ENCODE measurements at regions not wholly inside any gene's neighbourhood (a gene's known extent, or its start where the extent isn't known, plus 50 kb on each side); places are given as distances from the start of the nearest gene placed in this dataset.

DNA sequence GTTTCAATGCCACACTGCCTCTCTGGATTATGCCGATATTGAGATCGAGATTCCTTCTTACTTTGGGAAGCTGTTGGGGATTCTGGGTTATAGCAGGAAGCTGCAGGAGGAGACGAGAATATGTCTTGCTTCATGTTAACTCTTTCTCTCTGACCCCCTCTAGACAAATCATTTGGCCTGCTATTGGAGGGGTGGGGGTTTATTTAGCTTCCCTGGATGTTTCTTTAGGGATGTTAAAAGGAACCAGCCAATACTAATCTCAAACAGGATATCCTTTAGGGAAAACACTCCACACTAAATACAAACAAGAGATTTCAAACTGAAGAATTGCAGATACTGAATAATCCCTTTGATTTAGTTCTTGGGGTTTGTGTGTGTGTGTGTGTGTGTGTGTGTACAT, 102.6 kb downstream of the TMEM100 start:
- TF ChIP-seq, protein P1, sequence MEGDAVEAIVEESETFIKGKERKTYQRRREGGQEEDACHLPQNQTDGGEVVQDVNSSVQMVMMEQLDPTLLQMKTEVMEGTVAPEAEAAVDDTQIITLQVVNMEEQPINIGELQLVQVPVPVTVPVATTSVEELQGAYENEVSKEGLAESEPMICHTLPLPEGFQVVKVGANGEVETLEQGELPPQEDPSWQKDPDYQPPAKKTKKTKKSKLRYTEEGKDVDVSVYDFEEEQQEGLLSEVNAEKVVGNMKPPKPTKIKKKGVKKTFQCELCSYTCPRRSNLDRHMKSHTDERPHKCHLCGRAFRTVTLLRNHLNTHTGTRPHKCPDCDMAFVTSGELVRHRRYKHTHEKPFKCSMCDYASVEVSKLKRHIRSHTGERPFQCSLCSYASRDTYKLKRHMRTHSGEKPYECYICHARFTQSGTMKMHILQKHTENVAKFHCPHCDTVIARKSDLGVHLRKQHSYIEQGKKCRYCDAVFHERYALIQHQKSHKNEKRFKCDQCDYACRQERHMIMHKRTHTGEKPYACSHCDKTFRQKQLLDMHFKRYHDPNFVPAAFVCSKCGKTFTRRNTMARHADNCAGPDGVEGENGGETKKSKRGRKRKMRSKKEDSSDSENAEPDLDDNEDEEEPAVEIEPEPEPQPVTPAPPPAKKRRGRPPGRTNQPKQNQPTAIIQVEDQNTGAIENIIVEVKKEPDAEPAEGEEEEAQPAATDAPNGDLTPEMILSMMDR (IDR thresholded peaks at IDR 0.05): no peak
- Mint-ChIP-seq H3K27ac (no peak overlapping the region), H3K27me3 (peaks cover 31% of the 10 kb centered on the region), H3K36me3 (ENCODE audit: low read depth) (no peaks in the 10 kb centered on the region), H3K4me3 (no peak overlapping the region), H3K4me1 (ENCODE audit: low read depth) (no peaks in the 10 kb centered on the region), H3K9me3 (no peaks in the 10 kb centered on the region)
- intact Hi-C loops (cut with micrococcal nuclease): no loop called here
- DNase-seq (no peak), ATAC-seq (no peak)
- CTCF ChIA-PET: interaction anchor here (1.1 to 3.1 kb wide), 2 partner anchors 18 to 93 kb away, joined by 4 to 8 read pairs; no protein-coding TSS in a partner anchor
- POLR2A ChIA-PET: no interaction called here

DNA sequence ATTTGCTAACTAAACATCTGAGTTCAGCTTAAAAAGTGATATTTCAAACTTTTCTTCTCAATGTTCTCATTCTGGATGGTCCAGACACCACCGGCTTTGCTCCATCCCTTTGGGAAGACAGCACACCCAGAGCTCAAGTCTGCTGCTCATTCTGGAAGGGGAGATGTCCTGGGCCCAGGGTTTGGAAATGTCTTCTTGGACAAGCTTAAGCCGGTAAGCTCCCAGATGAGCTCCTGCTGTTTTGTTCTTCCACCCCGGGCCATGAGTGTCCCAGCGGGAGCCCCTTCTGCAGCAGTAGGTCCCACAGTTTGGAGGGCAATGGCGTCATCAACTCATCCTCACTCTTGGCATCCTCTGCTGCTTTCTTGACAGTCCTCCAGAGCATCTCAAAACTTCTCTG, 105.2 kb downstream of the TMEM100 start:
- intact Hi-C loops (cut with micrococcal nuclease): no loop called here
- Mint-ChIP-seq H3K4me3 (no peak overlapping the region), H3K4me1 (ENCODE audit: low read depth) (no peaks in the 10 kb centered on the region), H3K36me3 (ENCODE audit: low read depth) (no peaks in the 10 kb centered on the region), H3K9me3 (no peaks in the 10 kb centered on the region), H3K27me3 (peaks cover 17% of the 10 kb centered on the region), H3K27ac (no peak overlapping the region)
- ChIA-PET POLR2A (no interaction called here), CTCF (interaction anchor here (1.6 kb wide), 1 partner anchor 11 kb away, joined by 3 read pairs; no protein-coding TSS in a partner anchor)
- no peak for ATAC-seq
- no peak for DNase-seq
- TF ChIP-seq, protein P1 (IDR thresholded peaks at IDR 0.05): no peak

DNA sequence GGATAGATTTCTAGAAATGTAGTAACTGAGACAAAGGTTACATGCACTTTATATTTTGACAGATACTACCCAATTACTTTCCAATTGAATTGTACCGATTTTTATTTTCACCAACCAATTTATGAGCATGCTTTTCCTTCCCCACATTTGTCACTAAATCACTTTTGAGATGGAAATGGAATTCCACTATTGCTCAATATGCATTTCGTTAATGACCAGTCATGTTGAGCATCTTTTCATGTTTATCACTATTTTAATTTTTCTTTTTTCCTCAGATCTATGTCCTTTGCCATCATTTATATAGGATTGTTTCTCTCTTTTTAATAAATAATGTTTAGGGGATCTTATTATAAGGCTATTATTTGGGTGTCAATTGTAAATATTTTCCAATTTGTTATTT, 102.8 kb upstream of the SMIM36 start:
- ChIA-PET CTCF (interaction anchor here (1.3 kb wide), 1 partner anchor 12 kb away, joined by 4 read pairs; no protein-coding TSS in a partner anchor), POLR2A (no interaction called here)
- Mint-ChIP-seq H3K4me3 (no peak overlapping the region), H3K9me3 (no peaks in the 10 kb centered on the region), H3K27me3 (peaks cover 9% of the 10 kb centered on the region), H3K27ac (no peak overlapping the region), H3K4me1 (ENCODE audit: low read depth) (no peaks in the 10 kb centered on the region), H3K36me3 (ENCODE audit: low read depth) (no peaks in the 10 kb centered on the region)
- ATAC-seq (no peak), DNase-seq (no peak)
- TF ChIP-seq, protein P1 (IDR thresholded peaks at IDR 0.05): no peak
- intact Hi-C loops (cut with micrococcal nuclease): no loop called here

DNA sequence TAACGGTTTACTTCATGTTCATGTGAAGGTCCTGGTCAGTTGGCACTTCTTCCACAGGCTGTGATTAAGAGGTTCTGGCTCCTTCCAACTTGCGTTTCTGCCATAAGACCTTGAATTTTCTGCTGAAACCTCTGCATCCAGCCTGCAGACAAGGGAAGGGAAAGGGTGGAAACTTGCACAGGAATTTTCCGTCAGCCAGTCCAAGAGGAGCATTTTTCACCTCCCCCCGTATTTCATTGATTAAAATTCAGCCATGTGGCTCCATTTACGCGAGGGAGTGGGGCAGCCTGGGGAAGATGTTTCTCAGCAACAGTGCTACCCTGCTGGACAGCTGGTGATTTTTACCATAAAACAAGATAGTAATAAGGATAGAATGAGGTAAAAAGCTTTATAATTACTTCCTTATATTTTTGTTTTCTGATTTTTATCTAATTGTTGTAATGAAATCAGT, 101.5 kb upstream of the SMIM36 start:
- DNase-seq: no peak
- H3K4me1 Mint-ChIP-seq (ENCODE audit: low read depth): no peaks in the 10 kb centered on the region
- ATAC-seq: no peak
- ChIA-PET POLR2A (no interaction called here), CTCF (no interaction called here)
- no peak overlapping the region for H3K27ac Mint-ChIP-seq
- TF ChIP-seq, protein P1 (IDR thresholded peaks at IDR 0.05): no peak
- H3K36me3 Mint-ChIP-seq (ENCODE audit: low read depth): no peaks in the 10 kb centered on the region
- H3K9me3 Mint-ChIP-seq: no peaks in the 10 kb centered on the region
- no peak overlapping the region for H3K4me3 Mint-ChIP-seq
- peaks cover 2% of the 10 kb centered on the region for H3K27me3 Mint-ChIP-seq
- intact Hi-C loops (cut with micrococcal nuclease): no loop called here

DNA sequence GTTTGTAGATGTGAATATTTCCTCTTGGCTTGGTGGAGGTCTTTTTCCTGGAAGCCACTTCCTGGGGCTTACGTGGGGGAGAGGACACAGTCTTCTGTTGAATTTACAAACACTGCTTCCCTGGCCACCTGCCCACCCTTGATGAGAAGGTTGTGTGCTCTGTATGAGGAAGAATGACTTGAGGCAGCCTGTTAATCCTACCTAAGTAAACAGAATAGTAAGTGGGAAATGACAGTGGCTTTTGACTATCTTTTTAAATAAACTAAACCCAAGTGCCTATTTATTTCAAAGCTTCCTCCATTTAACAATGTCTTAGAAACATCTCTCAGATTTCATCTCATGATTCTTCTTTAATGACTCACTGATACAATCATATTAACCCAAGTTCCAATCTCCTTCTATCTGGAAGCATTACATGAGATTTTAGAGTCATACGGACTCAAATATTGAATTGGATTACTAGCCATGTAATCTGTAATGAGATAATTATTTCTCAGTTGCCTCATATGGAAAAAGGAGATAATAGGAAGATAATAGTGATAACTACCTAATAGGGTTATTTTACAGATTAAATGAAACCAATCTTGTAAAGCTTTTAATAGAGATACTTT, 96.6 kb upstream of the SMIM36 start:
- H3K4me3 Mint-ChIP-seq: no peak overlapping the region
- CTCF ChIA-PET: interaction anchor here (0.9 to 1.7 kb wide), 2 partner anchors 34 to 81 kb away, joined by 4 read pairs; no protein-coding TSS in a partner anchor
- ATAC-seq: no peak
- intact Hi-C loops (cut with micrococcal nuclease): no loop called here
- no peaks in the 10 kb centered on the region for H3K36me3 Mint-ChIP-seq (ENCODE audit: low read depth)
- POLR2A ChIA-PET: no interaction called here
- DNase-seq: no peak
- no peak overlapping the region for H3K27ac Mint-ChIP-seq
- no peaks in the 10 kb centered on the region for H3K4me1 Mint-ChIP-seq (ENCODE audit: low read depth)
- no peaks in the 10 kb centered on the region for H3K9me3 Mint-ChIP-seq
- peaks cover 8% of the 10 kb centered on the region for H3K27me3 Mint-ChIP-seq
- TF ChIP-seq, protein P1 (IDR thresholded peaks at IDR 0.05): no peak

Measured in activated CD8-positive, alpha-beta T cell treated with anti-CD3 and anti-CD28 coated beads for 36 hours (primary cell).